SIG-M5 treated with dmso at 0.1 percent for 504 hours (cell line): ENCODE measurements at regions not wholly inside any gene's neighbourhood (a gene's known extent, or its start where the extent isn't known, plus 50 kb on each side); places are given as distances from the start of the nearest gene placed in this dataset.

ENCODE experiments used
- DNase-seq: peaks from one replicate; lab custom pipeline; 2025; ENCODE audit not compliant: unreplicated experiment; lab: John Stamatoyannopoulos, UW

- DNase-seq, result no peak
Observed at GRCh38 chr21:41037936-41038335, 130.0 kb upstream of the BACE2 start.

GRCh38 chr21:41043014-41043413 lies 124.9 kb upstream of the BACE2 start:
- no peak for DNase-seq

- DNase-seq, result no peak
Observed at GRCh38 chr21:41045534-41046268, 122.3 kb upstream of the BACE2 start.

GRCh38 chr21:41048145-41048544 lies 119.8 kb upstream of the BACE2 start:
- DNase-seq, result no peak

GRCh38 chr21:41048623-41049022 lies 119.3 kb upstream of the BACE2 start:
- DNase-seq, result no peak

- DNase-seq, result no peak
Observed at GRCh38 chr21:41052820-41053555, 115.0 kb upstream of the BACE2 start.

- no peak for DNase-seq
Observed at GRCh38 chr21:41054018-41054578, 113.9 kb upstream of the BACE2 start.

GRCh38 chr21:41055266-41055665 lies 112.7 kb upstream of the BACE2 start:
- no peak for DNase-seq

GRCh38 chr21:41059871-41060270 lies 108.1 kb upstream of the BACE2 start:
- no peak for DNase-seq

GRCh38 chr21:41061701-41062100 lies 106.3 kb upstream of the BACE2 start:
- no peak for DNase-seq

- no peak for DNase-seq
Observed at GRCh38 chr21:41064334-41064791, 103.6 kb upstream of the BACE2 start.

GRCh38 chr21:41064951-41065350 lies 103.0 kb upstream of the BACE2 start:
- no peak for DNase-seq

- DNase-seq, result no peak
Observed at GRCh38 chr21:41065539-41065938, 102.4 kb upstream of the BACE2 start.

GRCh38 chr21:41066086-41066938 lies 101.6 kb upstream of the BACE2 start:
- DNase-seq, result no peak

GRCh38 chr21:41067709-41068108 lies 100.3 kb upstream of the BACE2 start:
- DNase-seq, result no peak

GRCh38 chr21:41068496-41068895 lies 99.5 kb upstream of the BACE2 start:
- no peak for DNase-seq

GRCh38 chr21:41068967-41069642 lies 98.9 kb upstream of the BACE2 start:
- DNase-seq, result peak; percentile 60

- no peak for DNase-seq
Observed at GRCh38 chr21:41070284-41070683, 97.7 kb upstream of the BACE2 start.

- no peak for DNase-seq
Observed at GRCh38 chr21:41071258-41072171, 96.4 kb upstream of the BACE2 start.

GRCh38 chr21:41073558-41073957 lies 94.4 kb upstream of the BACE2 start:
- DNase-seq, result no peak
